SK-N-SH treated with all-trans-retinoic acid at 6 μM for 48 hours (cell line): ENCODE measurements at regions not wholly inside any gene's neighbourhood (a gene's known extent, or its start where the extent isn't known, plus 50 kb on each side); places are given as distances from the start of the nearest gene placed in this dataset.

Experiments used
- ATAC-seq: fragments of 200-7000 bp; cut with Tn5 transposase; 3 replicates; pipeline ENCODE4 v1.9.1; 2020; ENCODE audit warnings: mild to moderate bottlenecking, moderate library complexity
- ARNTL ChIP-seq: fragments of 450-650 bp; formaldehyde crosslinking; IDR thresholded peaks from 2 replicates; pipeline ENCODE4 v1.5.0; 2020; ENCODE audit warnings: low read depth, mild to moderate bottlenecking, moderate library complexity, borderline replicate concordance
- BACH2 ChIP-seq: fragments of 250-450 bp; sonication (Bioruptor Pico); IDR thresholded peaks from 2 replicates; pipeline ENCODE4 v1.9.0; 2021; ENCODE audit warnings: mild to moderate bottlenecking, borderline replicate concordance
- CREB5 ChIP-seq: fragments of 250-450 bp; sonication (Bioruptor Pico); IDR thresholded peaks from 2 replicates; pipeline ENCODE4 v1.5.1; 2020; ENCODE audit warnings: low read depth, mild to moderate bottlenecking, moderate library complexity
- CSDC2 ChIP-seq: fragments of 250-450 bp; sonication (Bioruptor Pico); IDR thresholded peaks from 2 replicates; pipeline ENCODE4 v1.5.0; 2020; ENCODE audit warnings: mild to moderate bottlenecking, moderate library complexity
- CSRNP3 ChIP-seq: fragments of 250-450 bp; sonication (Bioruptor Pico); IDR thresholded peaks from 2 replicates; pipeline ENCODE4 v1.5.1; 2021; ENCODE audit warnings: mild to moderate bottlenecking, moderate library complexity
- ESRRG ChIP-seq: fragments of 250-450 bp; sonication (Bioruptor Pico); IDR thresholded peaks from 2 replicates; pipeline ENCODE4 v1.6.1; 2021; ENCODE audit warnings: mild to moderate bottlenecking
- OSR1 ChIP-seq: fragments of 250-450 bp; sonication (Bioruptor Pico); IDR thresholded peaks from 2 replicates; pipeline ENCODE4 v1.8.0; 2022; ENCODE audit warnings: moderate library complexity, mild to moderate bottlenecking, inconsistent platforms
- POU6F1 ChIP-seq: fragments of 250-450 bp; sonication (Bioruptor Pico); IDR thresholded peaks from 2 replicates; pipeline ENCODE4 v1.8.0; 2021; ENCODE audit warnings: low read depth, mild to moderate bottlenecking, moderate library complexity, borderline replicate concordance
- SNAI2 ChIP-seq: fragments of 250-450 bp; sonication (Bioruptor Pico); IDR thresholded peaks from 2 replicates; pipeline ENCODE4 v1.5.0; 2020; ENCODE audit warnings: mild to moderate bottlenecking, moderate library complexity
- TCF4 ChIP-seq: fragments of 250-450 bp; sonication (Bioruptor Pico); IDR thresholded peaks from 2 replicates; pipeline ENCODE4 v1.8.0; 2021; ENCODE audit warnings: mild to moderate bottlenecking, moderate library complexity, borderline replicate concordance
- TOX ChIP-seq: fragments of 250-450 bp; sonication (Bioruptor Pico); IDR thresholded peaks from 2 replicates; pipeline ENCODE4 v1.8.0; 2021; ENCODE audit warnings: mild to moderate bottlenecking, moderate library complexity, borderline replicate concordance
- TSHZ2 ChIP-seq: fragments of 250-450 bp; sonication (Bioruptor Pico); IDR thresholded peaks from 2 replicates; pipeline ENCODE4 v1.5.0; 2020; ENCODE audit warnings: mild to moderate bottlenecking, moderate library complexity
- ZC3H10 ChIP-seq: fragments of 250-450 bp; sonication (Bioruptor Pico); IDR thresholded peaks from 2 replicates; pipeline ENCODE4 v1.5.1; 2021; ENCODE audit warnings: mild to moderate bottlenecking, moderate library complexity
- ZFP3 ChIP-seq: fragments of 250-450 bp; sonication (Bioruptor Pico); IDR thresholded peaks from 2 replicates; pipeline ENCODE4 v1.5.0; 2020; ENCODE audit warnings: mild to moderate bottlenecking, moderate library complexity
- ZFP30 ChIP-seq: fragments of 450-650 bp; formaldehyde crosslinking; IDR thresholded peaks from 2 replicates; pipeline ENCODE4 v1.5.0; 2022; ENCODE audit warnings: mild to moderate bottlenecking, moderate library complexity
- ZNF565 ChIP-seq: fragments of 450-650 bp; formaldehyde crosslinking; conservative IDR thresholded peaks from 2 replicates; pipeline ENCODE4 v1.5.0; 2020; ENCODE audit warnings: low read depth, mild to moderate bottlenecking, moderate library complexity

DNA sequence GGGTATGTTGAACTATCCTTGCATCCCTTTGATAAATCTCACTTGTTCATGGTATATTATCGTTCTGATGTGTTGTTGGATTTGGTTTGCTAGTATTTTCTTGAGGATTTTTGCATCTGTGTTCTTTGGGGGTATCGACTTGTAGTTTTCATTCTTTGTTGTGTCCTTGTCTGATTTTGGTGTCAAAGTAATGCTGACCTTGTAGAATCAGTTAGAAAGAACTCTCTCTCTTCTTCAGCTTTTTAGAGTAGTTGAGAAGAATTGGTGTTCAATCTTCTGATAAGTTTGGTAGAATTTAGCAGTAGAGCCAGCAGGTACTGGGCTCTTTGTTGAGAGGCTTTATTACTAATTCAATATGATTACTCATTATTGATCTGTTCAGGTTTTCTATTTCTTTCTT, 707.2 kb upstream of the LRFN5 start (continued):
- TF ChIP-seq ZC3H10 (CRISPR knock-in tag), result no peak

- TF ChIP-seq TSHZ2 (CRISPR knock-in tag), result no peak
- TF ChIP-seq CREB5 (CRISPR knock-in tag), result no peak
- TF ChIP-seq, all 23 proteins: peak for 0
- no peak for ATAC-seq
These were observed 711.8 kb upstream of the LRFN5 start for GRCh38 chr14:40894846-40895245.

GRCh38 chr14:40889126-40889525, 717.5 kb upstream of the LRFN5 start:
- no peak for TF ChIP-seq TOX (CRISPR knock-in tag)
- no peak for TF ChIP-seq ARNTL (CRISPR knock-in tag)
- ATAC-seq, result no peak

DNA sequence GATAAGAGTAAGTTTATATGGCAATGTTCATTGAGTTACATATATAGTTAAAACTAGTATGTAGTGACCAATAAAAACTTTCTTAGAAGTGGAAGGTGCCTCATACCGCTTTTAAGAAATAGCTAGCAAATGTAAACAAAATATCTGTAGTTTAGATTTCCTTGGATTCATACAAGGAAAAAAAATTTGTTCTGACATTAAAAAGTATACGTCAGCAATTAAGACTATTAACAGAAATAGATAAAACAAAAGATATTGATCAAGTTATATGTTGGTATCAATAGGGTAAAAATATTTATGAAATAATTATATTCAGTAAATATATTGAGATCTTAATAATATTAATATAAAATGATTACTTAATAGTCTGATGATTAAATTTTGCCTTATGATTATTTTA, 718.8 kb upstream of the LRFN5 start:
- TF ChIP-seq ZFP3 (CRISPR knock-in tag) (no peak), TOX (CRISPR knock-in tag) (no peak), OSR1 (no peak), ZFP30 (CRISPR knock-in tag) (no peak), SNAI2 (no peak), POU6F1 (CRISPR knock-in tag) (no peak), BACH2 (no peak), CSDC2 (CRISPR knock-in tag) (no peak), TSHZ2 (CRISPR knock-in tag) (no peak), CSRNP3 (CRISPR knock-in tag) (no peak), TCF4 (CRISPR knock-in tag) (no peak), CREB5 (CRISPR knock-in tag) (no peak), ZC3H10 (CRISPR knock-in tag) (no peak), ESRRG (CRISPR knock-in tag) (no peak), ARNTL (CRISPR knock-in tag) (no peak), ZNF565 (no peak)
- no peak for ATAC-seq
